ENCODE measurements at regions not wholly inside any gene's neighbourhood (a gene's known extent, or its start where the extent isn't known, plus 50 kb on each side); places are given as distances from the start of the nearest gene placed in this dataset.
"Not testable (repeated sequence)": the region's sequence is repeated elsewhere in the genome, so short reads cannot be mapped to it uniquely, and the experiment has no call there.

- DNase-seq: no peak
These were observed 94.6 kb upstream of the SCAF11 start for GRCh38 chr12:46084666-46085631.

- DNase-seq: no peak
These were observed 92.3 kb upstream of the SCAF11 start for GRCh38 chr12:46082490-46083200.

- no peak for DNase-seq
These were observed 82.9 kb upstream of the SCAF11 start for GRCh38 chr12:46073321-46073720.

GRCh38 chr12:46071769-46072624 is 81.6 kb upstream of the SCAF11 start:
- peak; percentile 80 for DNase-seq

DNA sequence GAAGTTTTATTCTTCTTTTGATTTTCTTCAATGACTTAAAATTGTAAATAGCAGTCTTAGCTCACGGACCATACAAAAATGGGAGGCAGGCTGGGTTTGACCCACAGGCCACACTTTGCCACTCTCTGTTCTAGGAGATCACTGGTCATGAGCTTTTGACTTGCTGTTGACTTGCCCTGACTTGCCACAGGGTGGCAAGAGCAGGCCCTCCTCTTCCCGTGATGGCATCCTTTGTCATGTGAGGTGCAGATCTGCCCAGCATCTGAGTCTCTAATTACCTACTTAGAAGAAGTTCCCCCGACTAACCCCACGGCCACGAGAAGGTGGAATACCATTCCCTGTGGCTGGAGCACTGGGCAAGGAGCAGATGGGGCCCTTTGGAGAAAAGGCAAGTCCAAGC is 81.0 kb upstream of the SCAF11 start:
- DNase-seq: no peak

DNA sequence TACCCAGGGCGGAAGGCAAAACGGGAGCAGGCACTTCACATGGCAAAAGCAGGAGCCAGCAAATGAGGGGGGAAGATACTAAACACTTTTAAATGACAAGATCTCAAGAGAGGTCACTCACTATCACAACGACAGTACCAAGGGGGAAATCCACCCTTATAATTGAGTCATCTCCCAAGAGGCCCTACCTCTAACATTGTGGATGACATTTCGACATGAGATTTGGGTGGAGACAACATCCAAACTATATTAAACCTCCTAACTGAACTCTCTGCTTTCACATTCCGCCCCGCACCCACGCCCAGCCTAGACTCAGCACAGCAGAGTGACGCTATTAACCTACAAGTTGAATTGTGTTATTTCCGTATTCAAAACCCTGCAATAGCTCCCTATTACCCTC is 76.7 kb upstream of the SCAF11 start:
- no peak for DNase-seq

GRCh38 chr12:46065412-46066166 is 75.2 kb upstream of the SCAF11 start:
- DNase-seq: no peak

- no peak for DNase-seq
These were observed 74.2 kb upstream of the SCAF11 start for GRCh38 chr12:46064548-46064947.

GRCh38 chr12:46058697-46059096 is 68.3 kb upstream of the SCAF11 start:
- DNase-seq: not testable (repeated sequence)

DNA sequence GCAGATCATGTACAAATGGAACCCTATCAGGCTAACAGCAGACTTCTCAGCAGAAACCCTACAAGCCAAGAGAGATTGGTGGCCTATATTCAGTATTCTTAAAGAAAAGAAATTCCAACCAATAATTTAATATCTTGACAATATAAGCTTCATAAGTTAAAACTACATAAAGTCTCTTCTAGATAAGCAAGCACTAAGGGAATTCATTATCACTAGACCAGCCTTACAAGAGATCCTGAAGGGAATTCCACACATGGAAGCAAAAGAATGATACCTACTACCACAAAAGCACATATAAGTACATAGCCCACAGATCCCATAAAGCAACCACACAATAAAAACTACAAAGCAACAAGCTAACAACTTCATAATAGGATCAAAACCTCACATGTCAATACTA is 60.4 kb upstream of the SCAF11 start:
- DNase-seq: no peak

DNA sequence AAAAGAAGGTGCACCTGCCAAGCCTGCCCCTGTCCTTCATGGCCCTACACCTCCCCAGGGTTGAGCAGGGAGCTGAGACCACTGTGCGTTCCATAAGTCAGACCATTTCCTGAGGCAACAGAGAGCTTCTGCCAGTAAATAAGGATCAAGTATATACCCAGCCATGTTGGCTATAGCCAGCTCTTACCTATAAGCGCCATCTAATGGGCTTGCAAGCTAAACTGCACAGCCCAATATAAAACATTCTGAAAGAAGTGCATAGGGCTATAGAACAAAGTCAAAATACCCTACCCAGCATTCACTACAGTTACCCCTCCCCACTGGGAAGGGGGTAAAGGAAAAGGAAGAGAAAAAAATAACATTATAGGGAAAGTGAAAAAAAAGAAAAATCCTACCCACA is 59.3 kb upstream of the SCAF11 start:
- DNase-seq: no peak

GRCh38 chr12:46046436-46046835 is 56.1 kb upstream of the SCAF11 start:
- no peak for DNase-seq

GRCh38 chr12:46043972-46044520 is 53.7 kb upstream of the SCAF11 start:
- no peak for DNase-seq
